ENCODE measurements at regions not wholly inside any gene's neighbourhood (a gene's known extent, or its start where the extent isn't known, plus 50 kb on each side); places are given as distances from the start of the nearest gene placed in this dataset.

DNA sequence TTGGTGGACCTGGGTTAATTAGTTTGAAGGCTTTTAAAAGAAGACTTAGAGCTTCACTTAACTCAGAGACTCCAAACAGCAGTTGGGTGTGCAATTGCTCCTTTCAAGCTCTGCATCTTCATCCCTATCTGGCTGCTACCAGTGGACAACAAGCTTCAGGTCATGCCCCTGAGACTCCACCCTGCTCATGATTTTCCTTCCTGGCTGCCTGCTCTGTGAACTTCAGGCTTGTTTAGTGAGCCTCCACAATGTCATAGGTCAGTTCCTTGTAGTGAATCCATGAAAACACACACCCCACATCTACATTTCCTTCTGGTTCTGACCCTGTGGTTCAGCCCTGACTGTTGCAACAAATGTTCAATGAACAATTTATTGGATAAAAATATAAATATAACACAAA, 61.1 kb upstream of the MARCKS start:
- no peak for DNase-seq

DNA sequence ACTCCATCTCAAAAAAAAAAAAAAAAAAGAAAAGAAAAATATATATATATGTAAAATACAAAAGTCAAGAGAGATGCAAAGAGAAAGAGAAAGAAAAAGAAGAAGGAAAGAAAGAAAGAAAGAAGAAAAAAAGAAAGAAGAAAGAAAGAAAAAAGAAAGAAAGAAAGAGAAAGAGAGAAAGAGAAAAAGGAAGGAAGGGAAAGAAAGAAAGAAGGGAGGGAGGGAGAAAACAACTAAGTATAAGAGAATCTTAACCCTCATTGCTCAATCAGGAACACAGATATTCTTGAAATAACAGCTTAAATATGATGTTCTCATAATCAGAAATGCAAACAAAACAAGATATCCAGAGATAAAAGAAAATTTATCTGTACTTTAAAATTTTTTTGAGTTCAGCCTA, 54.4 kb upstream of the MARCKS start:
- no peak for DNase-seq

DNA sequence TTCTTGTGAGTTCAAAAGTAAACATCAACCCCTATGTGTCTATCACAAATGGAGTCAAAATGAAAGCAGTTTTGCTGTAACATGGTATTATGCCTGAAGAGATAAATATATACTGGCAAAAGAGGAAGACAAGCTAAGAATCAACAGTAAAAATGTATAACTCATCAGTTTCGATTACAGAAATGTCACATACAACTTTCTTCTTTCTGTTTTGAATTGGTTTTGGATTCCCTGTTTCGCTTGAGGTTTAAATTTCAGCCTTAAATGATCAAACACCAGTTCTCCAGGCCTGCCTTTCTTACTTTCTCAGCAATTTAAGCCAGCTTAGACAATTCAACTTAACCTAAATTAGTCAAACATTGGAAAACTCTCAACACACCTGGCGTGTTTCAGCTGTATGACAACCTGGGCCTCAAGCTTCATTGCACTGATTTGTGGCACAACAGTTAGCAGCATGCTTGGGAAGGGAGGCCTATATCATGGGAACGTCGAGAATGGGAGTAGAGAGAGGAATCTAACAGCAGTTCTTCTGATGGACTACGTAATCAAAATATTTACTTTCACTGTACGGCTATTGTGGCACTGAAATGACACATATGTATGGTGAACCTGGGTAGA, 51.9 kb upstream of the MARCKS start:
- no peak for DNase-seq

DNA sequence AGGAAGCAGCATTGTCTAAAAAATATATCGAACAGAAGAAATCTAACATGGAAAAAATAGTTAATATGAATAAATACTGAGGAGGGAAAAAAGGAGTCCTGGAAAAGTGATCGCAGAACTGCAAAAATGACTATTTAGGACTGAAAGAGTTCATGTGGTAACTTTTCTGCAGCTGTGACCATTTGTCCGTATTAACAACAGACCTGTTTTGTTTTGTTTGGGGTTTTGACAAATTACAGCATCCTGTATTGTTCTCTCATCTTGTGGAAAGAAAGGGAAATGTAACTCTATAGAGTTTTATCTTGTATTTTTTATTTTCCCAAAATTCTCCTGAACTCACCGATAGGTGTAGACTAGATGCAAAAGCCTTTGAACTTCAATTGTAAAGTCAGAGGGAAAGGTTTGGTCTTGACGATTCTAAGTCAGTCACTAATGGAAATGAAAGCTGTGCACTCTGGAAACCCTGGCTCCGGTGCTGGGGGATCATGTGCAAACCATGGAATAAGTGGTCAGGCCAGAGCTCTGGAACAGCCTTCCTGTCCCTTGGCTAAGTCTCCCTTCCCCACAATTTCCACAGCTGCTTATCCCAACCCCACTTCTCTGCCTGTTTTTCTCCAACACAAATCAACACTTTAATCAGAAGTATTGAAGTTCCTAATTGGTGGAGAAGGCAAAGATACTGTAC, 51.2 kb upstream of the MARCKS start:
- no peak for DNase-seq

All from NCI-H187 treated with DMSO at 0.1 percent for 48 hours (cell line).